ENCODE measurements at regions not wholly inside any gene's neighbourhood (a gene's known extent, or its start where the extent isn't known, plus 50 kb on each side); places are given as distances from the start of the nearest gene placed in this dataset.
"Not testable (repeated sequence)": the region's sequence is repeated elsewhere in the genome, so short reads cannot be mapped to it uniquely, and the experiment has no call there.

DNA sequence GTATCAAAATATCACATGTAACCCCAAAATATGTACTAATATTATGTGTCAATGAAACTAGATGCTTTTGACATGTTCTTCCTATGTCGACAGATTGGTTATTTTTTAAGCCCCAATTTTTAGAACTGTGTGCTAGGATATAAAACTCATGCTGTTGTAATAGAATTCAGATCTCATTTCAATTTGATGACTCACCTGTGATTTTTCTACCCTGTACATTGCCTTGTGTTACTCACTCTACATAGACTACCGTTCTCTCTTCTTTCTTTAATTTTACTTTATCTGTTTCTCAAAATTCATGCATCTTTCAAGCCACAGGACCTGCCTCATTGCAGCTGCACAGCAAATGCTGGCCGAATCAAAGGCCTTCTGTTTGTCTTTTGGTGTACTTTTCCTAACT is 284.5 kb downstream of the MAT2B start:
- no peak for DNase-seq (ENCODE audit: low spot score)

DNA sequence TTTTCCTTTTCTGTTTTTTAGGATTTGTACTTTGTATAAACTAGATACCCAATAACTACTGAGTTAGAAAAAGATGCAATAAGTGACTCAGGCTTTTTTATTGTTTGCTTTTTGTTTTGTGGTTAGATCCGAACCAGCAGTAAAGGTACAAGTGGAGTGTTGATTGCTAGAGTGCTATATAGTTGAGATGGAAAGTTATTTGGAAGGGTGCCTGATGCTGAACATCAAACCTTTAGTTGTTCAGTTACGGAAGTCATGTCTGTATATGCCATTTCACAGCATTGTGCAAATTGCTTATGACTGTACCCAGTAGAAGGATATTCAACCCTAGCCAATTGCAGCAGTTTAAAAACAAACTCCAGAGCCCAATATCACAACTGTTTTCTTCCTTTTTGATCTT is 285.1 kb downstream of the MAT2B start:
- no peak for DNase-seq (ENCODE audit: low spot score)

DNA sequence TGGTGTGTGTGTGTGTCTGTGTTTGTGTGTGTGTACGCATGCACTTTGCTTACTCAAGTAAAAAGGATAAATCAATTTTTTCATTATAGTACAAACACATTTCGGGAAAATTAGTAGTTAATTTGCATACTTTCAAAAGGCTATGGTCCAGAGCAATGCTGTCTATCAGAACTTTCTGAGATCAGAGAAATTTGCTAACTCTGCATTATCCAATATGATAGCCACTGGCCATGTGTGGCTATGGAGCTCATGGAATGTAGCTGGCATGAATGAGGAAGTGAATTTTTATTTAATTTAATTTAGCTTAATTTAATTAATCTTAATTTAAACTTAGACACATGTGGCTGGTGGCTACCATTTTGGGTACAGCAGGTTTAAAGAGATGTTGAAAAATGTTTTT is 289.6 kb downstream of the MAT2B start:
- DNase-seq (ENCODE audit: low spot score): no peak

DNA sequence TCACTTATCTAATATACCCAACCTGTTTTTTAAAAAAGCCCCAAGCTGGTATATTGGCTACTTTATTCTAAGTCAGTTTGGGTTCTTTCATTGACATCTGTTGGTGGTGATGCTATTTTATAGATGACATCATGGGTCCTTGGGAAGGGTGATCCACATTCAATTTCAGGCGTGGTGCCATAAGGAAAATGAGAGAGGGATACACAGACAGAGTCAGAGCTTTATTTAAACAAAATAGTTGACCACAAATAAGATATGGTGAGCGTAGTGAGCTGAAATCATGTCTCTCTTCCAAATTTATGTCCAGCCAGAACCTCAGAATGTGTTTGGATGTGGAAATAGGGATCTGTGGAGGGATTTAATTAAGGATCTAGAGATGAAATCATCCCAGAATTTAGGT is 302.4 kb downstream of the MAT2B start:
- DNase-seq (ENCODE audit: low spot score): no peak

DNA sequence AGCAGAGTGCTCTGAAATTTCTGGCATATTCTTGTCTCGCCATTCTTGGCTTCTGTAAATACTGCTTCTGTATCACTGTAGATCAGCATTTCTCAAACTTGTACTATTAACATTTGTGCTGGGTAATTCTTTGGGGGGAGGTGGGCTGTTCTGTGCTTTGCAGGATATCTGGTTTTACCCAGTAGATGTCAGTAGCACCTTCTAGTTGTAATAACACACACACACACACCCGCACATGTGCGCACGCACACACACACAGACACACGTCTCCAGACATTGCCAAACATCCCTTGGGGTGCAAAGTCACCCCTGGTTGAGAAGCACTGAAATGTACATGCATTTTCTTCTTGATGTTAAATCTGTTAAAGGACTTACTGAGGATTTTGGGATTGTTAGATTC is 304.1 kb downstream of the MAT2B start:
- no peak for DNase-seq (ENCODE audit: low spot score)

DNA sequence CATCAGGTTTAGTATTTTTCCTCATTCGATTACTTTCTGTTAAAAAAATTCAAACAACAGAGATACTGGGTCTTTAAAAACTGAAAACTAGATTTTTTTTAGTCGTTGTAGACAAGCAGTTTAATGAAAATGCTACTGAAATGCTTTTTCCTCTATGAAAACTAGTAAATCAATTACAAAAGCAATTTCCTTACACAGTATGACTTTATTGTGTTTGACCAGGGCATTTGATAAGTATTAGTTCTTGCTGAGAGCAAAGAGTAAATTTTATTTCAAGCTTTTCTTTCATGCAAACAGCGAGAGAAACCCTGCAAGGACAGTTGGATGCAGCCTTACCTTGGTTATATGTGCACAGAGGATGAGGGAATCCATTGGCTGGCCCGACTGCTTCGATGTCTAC is 308.5 kb downstream of the MAT2B start:
- DNase-seq (ENCODE audit: low spot score): no peak

DNA sequence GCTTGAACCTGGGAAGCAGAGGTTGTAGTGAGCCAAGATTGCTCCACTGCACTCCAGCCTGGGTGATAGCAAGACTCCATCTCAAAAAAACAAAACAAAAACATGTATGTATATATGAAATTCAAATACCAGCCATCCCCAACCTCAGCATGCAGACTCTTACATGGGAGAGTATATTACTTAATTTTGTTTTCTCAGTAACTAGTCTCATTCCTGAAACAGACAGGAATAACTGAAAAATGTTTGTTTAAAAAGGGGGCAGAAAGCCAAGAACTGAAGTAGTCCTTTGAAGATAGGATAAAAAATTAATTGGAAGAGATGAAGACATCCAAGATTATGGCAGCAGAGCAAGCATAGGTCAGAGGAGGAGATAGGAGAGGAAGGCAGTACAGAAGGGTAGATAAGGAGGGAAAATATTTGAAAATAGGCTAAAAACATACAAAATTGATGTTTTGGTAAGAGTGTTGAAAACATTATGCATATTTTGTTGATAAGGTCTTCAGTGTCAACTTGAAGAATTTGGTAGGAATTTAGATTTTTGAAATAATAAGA is 309.9 kb downstream of the MAT2B start:
- DNase-seq (ENCODE audit: low spot score): no peak

- DNase-seq (ENCODE audit: low spot score): no peak
Measured at GRCh38 chr5:163821142-163821541, 315.7 kb downstream of the MAT2B start.

GRCh38 chr5:163822548-163822947 is 317.1 kb downstream of the MAT2B start:
- no peak for DNase-seq (ENCODE audit: low spot score)

DNA sequence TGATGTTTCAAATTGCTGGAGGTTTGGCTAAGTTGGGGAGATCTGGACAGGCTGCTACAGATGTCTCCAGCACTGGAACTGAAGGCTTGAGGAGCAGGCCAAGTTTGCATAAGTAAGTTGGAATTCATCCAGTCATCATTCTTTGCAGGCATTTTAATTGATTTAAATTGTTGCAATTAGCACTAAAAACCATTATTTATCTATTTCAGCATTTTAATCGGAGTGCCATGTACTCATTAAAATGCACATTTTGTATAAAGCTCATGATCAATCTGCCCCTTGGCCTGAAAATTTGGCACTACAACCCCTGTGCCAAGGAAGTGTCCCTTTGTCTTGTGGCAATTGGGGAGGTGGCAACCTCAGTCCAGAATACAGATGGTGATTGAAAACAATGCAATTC is 320.2 kb downstream of the MAT2B start:
- no peak for DNase-seq (ENCODE audit: low spot score)

DNA sequence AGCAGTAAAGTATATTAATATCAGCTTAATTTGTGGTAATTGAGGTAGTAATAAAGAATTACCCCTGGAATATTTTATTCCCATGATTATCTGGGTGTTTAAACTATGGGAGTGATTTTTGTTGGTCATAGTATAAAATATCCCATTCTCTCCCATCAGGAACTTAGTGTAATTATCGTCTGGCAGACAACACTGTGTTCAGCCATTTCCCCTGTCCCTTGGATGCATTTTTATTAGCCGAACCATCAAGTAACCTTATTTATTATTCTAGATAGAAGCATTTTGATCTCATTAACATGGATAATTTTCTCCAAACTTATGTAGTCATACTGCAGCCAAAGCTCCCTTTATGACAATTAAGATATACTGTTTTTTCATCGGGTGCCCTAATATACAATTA is 320.8 kb downstream of the MAT2B start:
- no peak for DNase-seq (ENCODE audit: low spot score)

DNA sequence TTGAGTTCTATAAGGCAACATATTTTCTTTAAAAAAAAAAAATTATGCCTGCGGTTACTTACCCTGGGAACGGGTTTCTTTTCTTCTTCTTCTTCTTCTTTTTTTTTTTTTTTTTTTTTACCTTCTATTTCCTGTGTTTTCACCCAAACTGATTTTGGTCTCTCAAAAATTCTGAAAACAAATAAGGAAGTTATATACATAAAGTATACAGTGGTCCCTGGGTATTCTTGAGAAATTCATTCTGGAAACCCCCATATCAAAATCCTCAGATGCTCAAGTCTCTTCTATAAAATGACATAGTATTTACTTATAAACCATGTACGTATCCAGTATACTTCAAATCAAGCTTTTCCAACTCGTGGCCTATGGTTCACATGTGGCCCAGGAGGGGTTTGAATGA is 326.7 kb downstream of the MAT2B start:
- DNase-seq (ENCODE audit: low spot score): no peak

DNA sequence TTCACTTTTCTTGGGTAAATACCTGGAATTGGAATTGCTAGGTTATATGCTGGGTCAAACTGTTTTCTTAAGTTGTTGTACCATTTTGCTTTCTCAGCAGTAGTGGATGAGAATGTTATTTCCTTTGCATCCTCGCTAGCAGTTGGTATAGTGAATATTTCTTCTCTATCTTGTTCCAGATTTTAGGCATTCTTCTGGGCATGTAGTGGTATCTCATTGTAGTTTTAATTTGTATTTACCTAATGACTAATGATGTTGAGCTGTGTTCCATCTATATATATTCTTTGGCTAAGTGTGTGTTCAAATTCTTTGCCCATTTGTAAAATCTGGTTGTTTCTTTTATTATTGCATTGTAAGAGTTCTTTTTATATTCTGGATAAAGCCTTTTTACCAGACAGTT is 333.3 kb downstream of the MAT2B start:
- DNase-seq (ENCODE audit: low spot score): no peak

DNA sequence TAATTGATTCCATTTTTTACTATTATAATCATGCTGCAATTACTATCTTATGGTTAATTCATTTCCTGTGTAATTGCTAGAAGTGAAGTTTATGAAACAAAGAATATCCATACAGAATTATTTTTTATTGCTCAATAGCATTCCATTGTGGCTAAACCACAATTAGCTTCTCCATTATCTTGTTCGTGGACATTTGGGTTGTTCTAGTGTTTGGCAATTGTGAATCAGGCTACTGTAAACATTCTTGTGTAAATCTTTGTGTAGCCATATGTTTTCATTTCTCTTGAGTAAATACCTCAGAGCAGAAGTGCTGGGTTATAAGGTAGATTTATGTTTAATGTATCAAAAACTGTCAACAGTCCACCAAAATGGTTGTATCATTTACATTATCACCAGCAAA is 341.1 kb downstream of the MAT2B start:
- DNase-seq (ENCODE audit: low spot score): no peak

- no peak for DNase-seq (ENCODE audit: low spot score)
Measured at GRCh38 chr5:163855754-163856153, 350.3 kb downstream of the MAT2B start.

- peak; percentile 84 for DNase-seq (ENCODE audit: low spot score)
Measured at GRCh38 chr5:163861670-163862069, 356.3 kb downstream of the MAT2B start.

- peak; percentile 26 for DNase-seq (ENCODE audit: low spot score)
Measured at GRCh38 chr5:163867324-163867723, 361.9 kb downstream of the MAT2B start.

- DNase-seq (ENCODE audit: low spot score): peak; percentile 68
Measured at GRCh38 chr5:163867738-163868137, 362.3 kb downstream of the MAT2B start.

DNA sequence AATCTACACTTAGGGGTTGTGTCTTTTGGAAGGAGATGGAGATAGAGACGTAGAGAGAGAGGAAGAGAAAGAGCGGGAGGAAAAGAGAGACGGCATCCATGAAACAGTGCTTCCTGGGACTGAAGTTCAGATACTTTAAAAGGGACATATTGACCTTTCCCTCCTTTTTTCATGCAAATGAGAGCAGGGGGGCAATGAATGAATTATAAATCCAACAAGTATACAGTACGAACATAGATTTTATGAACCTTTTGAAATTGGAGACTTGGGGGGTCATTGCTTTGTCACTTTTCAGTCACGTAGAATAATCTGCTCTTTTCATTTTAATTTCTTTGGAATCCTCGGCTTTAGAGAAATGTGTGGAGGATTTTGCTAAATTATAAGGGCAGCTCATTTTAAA is 364.2 kb downstream of the MAT2B start:
- no peak for DNase-seq (ENCODE audit: low spot score)

- DNase-seq (ENCODE audit: low spot score): no peak
Measured at GRCh38 chr5:163870441-163870840, 365.0 kb downstream of the MAT2B start.

DNA sequence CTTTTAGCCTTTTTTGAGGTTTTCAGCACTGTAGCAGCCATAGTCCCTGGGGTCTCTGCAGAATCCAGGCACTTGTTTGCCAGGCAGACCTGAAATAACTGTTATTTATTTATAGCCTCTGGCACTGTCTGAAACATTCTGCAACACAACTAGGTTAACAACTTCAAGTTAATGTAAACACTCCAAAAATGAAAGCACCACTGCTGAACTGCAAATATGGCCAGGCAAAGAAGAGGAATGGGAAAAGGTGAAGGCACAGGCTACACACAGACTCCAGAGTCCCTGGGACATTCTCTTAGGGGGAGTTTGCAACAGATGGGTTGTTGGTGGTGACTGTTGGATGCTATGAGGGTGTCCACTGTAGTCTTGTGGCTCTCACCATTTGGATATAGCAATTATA is 369.0 kb downstream of the MAT2B start:
- no peak for DNase-seq (ENCODE audit: low spot score)

DNA sequence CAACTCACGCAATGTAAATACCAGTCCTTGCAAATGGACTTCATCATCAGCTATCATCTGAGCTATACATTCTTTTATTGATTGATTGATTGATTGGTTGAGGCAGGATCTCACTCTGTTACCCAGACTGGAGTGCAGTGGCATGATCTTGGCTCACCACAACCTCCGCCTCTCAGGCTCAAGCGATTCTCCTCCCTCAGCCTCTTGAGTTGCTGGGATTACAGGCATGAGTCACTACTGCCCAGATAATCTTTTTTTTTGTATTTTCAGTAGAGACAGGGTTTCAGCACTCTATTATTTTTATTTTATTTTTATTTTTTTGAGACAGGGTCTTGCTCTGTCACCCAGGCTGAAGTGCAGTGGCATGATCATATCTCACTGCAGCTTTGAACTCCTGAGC is 369.5 kb downstream of the MAT2B start:
- not testable (repeated sequence) for DNase-seq (ENCODE audit: low spot score)

- DNase-seq (ENCODE audit: low spot score): no peak
Measured at GRCh38 chr5:163877865-163878264, 372.4 kb downstream of the MAT2B start.

- no peak for DNase-seq (ENCODE audit: low spot score)
Measured at GRCh38 chr5:163878490-163878889, 373.1 kb downstream of the MAT2B start.

- DNase-seq (ENCODE audit: low spot score): no peak
Measured at GRCh38 chr5:163880302-163880701, 374.9 kb downstream of the MAT2B start.
